ENCODE measurements at regions not wholly inside any gene's neighbourhood (a gene's known extent, or its start where the extent isn't known, plus 50 kb on each side); places are given as distances from the start of the nearest gene placed in this dataset.

DNA sequence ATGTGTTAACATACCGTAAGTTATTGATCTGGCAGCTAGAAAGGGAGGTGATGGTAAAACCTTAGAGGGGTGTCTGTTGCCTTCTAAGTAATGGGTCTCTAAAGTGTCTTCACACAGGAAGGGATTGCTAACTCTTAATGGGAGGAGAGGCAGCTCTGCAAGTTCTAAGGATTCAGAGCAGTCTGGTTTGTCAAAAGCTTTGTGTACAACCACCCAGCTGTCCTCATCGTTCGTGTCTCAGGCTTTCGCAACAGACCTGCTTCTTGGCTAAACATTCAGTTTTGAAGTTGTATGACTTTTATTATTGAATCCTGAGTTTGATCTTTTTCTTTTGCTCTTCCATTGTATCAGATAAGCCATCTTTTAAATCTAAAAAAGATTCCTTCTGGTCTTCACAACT lies 404.9 kb downstream of the SQOR start:
- no peaks in the 10 kb centered on the region for H3K27me3 ChIP-seq (replicated peaks; ENCODE audit: insufficient read depth, low read depth, low read length, poor library complexity)
- H3K36me3 ChIP-seq (ENCODE audit: insufficient read depth, low read length, poor library complexity, severe bottlenecking): no peaks in the 10 kb centered on the region
- intact Hi-C loops (cut with micrococcal nuclease; ENCODE audit: unreplicated experiment): no loop called here
- no peak overlapping the region for H3K4me3 ChIP-seq (ENCODE audit: low read depth, low read length, poor library complexity, severe bottlenecking)
- CTCF ChIA-PET: no interaction called here
- no peaks in the 10 kb centered on the region for H3K9me3 ChIP-seq (ENCODE audit: low read depth, low read length, poor library complexity, severe bottlenecking)
- TF ChIP-seq EZH2 (IDR thresholded peaks at IDR 0.05; ENCODE audit: borderline replicate concordance, low read depth, low read length, poor library complexity, severe bottlenecking): no peak
- TF ChIP-seq, protein P1, sequence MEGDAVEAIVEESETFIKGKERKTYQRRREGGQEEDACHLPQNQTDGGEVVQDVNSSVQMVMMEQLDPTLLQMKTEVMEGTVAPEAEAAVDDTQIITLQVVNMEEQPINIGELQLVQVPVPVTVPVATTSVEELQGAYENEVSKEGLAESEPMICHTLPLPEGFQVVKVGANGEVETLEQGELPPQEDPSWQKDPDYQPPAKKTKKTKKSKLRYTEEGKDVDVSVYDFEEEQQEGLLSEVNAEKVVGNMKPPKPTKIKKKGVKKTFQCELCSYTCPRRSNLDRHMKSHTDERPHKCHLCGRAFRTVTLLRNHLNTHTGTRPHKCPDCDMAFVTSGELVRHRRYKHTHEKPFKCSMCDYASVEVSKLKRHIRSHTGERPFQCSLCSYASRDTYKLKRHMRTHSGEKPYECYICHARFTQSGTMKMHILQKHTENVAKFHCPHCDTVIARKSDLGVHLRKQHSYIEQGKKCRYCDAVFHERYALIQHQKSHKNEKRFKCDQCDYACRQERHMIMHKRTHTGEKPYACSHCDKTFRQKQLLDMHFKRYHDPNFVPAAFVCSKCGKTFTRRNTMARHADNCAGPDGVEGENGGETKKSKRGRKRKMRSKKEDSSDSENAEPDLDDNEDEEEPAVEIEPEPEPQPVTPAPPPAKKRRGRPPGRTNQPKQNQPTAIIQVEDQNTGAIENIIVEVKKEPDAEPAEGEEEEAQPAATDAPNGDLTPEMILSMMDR (conservative IDR thresholded peaks at IDR 0.05; ENCODE audit: low read depth, low read length): no peak
- no peaks in the 10 kb centered on the region for H3K4me1 ChIP-seq (ENCODE audit: insufficient read depth, low read length, poor library complexity, severe bottlenecking)
- BruUV-seq (replicated peaks): no TSS peak
- POLR2A ChIA-PET (ENCODE audit: low non-redundant PET): no interaction called here
- H3K27ac ChIP-seq (ENCODE audit: low read depth, low read length, poor library complexity, severe bottlenecking): no peak overlapping the region
- DNase-seq (ENCODE audit: low spot score): no peak

DNA sequence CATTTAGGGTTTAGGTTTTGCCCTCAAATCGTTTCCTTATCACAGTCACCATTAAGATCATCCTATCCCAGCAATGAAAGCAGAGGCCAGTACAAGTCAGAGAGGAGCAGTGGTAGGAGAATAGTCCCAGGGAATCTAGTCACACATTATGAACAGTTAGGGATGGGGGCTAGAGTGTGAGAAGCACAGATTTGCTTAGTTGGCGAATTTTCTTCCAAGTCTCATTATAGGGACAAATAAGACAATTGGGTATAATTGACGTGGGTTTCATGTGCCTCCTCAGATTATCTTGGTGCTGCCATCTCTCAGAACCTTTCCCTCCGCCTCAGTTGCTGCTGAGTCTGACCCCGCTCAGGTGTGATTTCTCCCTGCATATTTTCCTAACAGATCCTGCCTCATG lies 407.1 kb downstream of the SQOR start:
- TF ChIP-seq EZH2 (IDR thresholded peaks at IDR 0.05; ENCODE audit: borderline replicate concordance, low read depth, low read length, poor library complexity, severe bottlenecking): no peak
- TF ChIP-seq, protein P1 (conservative IDR thresholded peaks at IDR 0.05; ENCODE audit: low read depth, low read length): no peak
- ChIA-PET POLR2A (ENCODE audit: low non-redundant PET) (no interaction called here), CTCF (no interaction called here)
- Histone ChIP-seq H3K27me3 (replicated peaks; ENCODE audit: insufficient read depth, low read depth, low read length, poor library complexity) (no peaks in the 10 kb centered on the region), H3K4me1 (ENCODE audit: insufficient read depth, low read length, poor library complexity, severe bottlenecking) (no peaks in the 10 kb centered on the region), H3K9me3 (ENCODE audit: low read depth, low read length, poor library complexity, severe bottlenecking) (no peaks in the 10 kb centered on the region), H3K27ac (ENCODE audit: low read depth, low read length, poor library complexity, severe bottlenecking) (no peak overlapping the region), H3K36me3 (ENCODE audit: insufficient read depth, low read length, poor library complexity, severe bottlenecking) (no peaks in the 10 kb centered on the region), H3K4me3 (ENCODE audit: low read depth, low read length, poor library complexity, severe bottlenecking) (no peak overlapping the region)
- DNase-seq (ENCODE audit: low spot score): no peak
- intact Hi-C loops (cut with micrococcal nuclease; ENCODE audit: unreplicated experiment): no loop called here
- no TSS peak for BruUV-seq (replicated peaks)

GRCh38 chr15:46059921-46060594 lies 425.2 kb downstream of the SQOR start:
- TF ChIP-seq, protein P1 (conservative IDR thresholded peaks at IDR 0.05; ENCODE audit: low read depth, low read length): no peak
- TF ChIP-seq EZH2 (IDR thresholded peaks at IDR 0.05; ENCODE audit: borderline replicate concordance, low read depth, low read length, poor library complexity, severe bottlenecking): no peak
- Histone ChIP-seq H3K27me3 (replicated peaks; ENCODE audit: insufficient read depth, low read depth, low read length, poor library complexity) (no peaks in the 10 kb centered on the region), H3K4me1 (ENCODE audit: insufficient read depth, low read length, poor library complexity, severe bottlenecking) (no peaks in the 10 kb centered on the region), H3K4me3 (ENCODE audit: low read depth, low read length, poor library complexity, severe bottlenecking) (no peak overlapping the region), H3K36me3 (ENCODE audit: insufficient read depth, low read length, poor library complexity, severe bottlenecking) (no peaks in the 10 kb centered on the region), H3K27ac (ENCODE audit: low read depth, low read length, poor library complexity, severe bottlenecking) (no peak overlapping the region), H3K9me3 (ENCODE audit: low read depth, low read length, poor library complexity, severe bottlenecking) (no peaks in the 10 kb centered on the region)
- intact Hi-C loops (cut with micrococcal nuclease; ENCODE audit: unreplicated experiment): no loop called here
- ChIA-PET CTCF (no interaction called here), POLR2A (ENCODE audit: low non-redundant PET) (no interaction called here)
- no TSS peak for BruUV-seq (replicated peaks)
- no peak for DNase-seq (ENCODE audit: low spot score)
